ENCODE measurements at regions not wholly inside any gene's neighbourhood (a gene's known extent, or its start where the extent isn't known, plus 50 kb on each side); places are given as distances from the start of the nearest gene placed in this dataset.

- Mint-ChIP-seq H3K36me3 (ENCODE audit: low read depth, unreplicated experiment) (no peaks in the 10 kb centered on the region), H3K4me1 (ENCODE audit: unreplicated experiment) (no peaks in the 10 kb centered on the region), H3K27ac (ENCODE audit: unreplicated experiment) (no peak overlapping the region)
These were observed 1210.5 kb upstream of the SORCS1 start for GRCh38 chr10:108374991-108375390.

GRCh38 chr10:108365541-108365940, 1201.0 kb upstream of the SORCS1 start:
- H3K27me3 Mint-ChIP-seq (ENCODE audit: unreplicated experiment) = no peaks in the 10 kb centered on the region
- no peaks in the 10 kb centered on the region for H3K9me3 Mint-ChIP-seq (ENCODE audit: unreplicated experiment)
- no peak for TF ChIP-seq CTCF (IDR thresholded peaks at IDR 0.05; ENCODE audit: unreplicated experiment)
- no peak overlapping the region for H3K27ac Mint-ChIP-seq (ENCODE audit: unreplicated experiment)
- DNase-seq (ENCODE audit: low spot score) = no peak
- no peak overlapping the region for H3K4me3 Mint-ChIP-seq (ENCODE audit: unreplicated experiment)
- no peaks in the 10 kb centered on the region for H3K4me1 Mint-ChIP-seq (ENCODE audit: unreplicated experiment)
- no peaks in the 10 kb centered on the region for H3K36me3 Mint-ChIP-seq (ENCODE audit: low read depth, unreplicated experiment)

More at GRCh38 chr10:108374991-108375390, 1210.5 kb upstream of the SORCS1 start:
- Mint-ChIP-seq H3K27me3 (ENCODE audit: unreplicated experiment) (no peaks in the 10 kb centered on the region), H3K9me3 (ENCODE audit: unreplicated experiment) (no peaks in the 10 kb centered on the region), H3K4me3 (ENCODE audit: unreplicated experiment) (no peak overlapping the region)
- no peak for DNase-seq (ENCODE audit: low spot score)
- no peak for TF ChIP-seq CTCF (IDR thresholded peaks at IDR 0.05; ENCODE audit: unreplicated experiment)

- no peak for DNase-seq (ENCODE audit: low spot score)
- H3K27me3 Mint-ChIP-seq (ENCODE audit: unreplicated experiment) = no peaks in the 10 kb centered on the region
- no peaks in the 10 kb centered on the region for H3K4me1 Mint-ChIP-seq (ENCODE audit: unreplicated experiment)
- no peak overlapping the region for H3K4me3 Mint-ChIP-seq (ENCODE audit: unreplicated experiment)
- H3K36me3 Mint-ChIP-seq (ENCODE audit: low read depth, unreplicated experiment) = no peaks in the 10 kb centered on the region
- no peak overlapping the region for H3K27ac Mint-ChIP-seq (ENCODE audit: unreplicated experiment)
- H3K9me3 Mint-ChIP-seq (ENCODE audit: unreplicated experiment) = no peaks in the 10 kb centered on the region
- TF ChIP-seq CTCF (IDR thresholded peaks at IDR 0.05; ENCODE audit: unreplicated experiment) = no peak
These were observed 1199.1 kb upstream of the SORCS1 start for GRCh38 chr10:108363576-108363975.

GRCh38 chr10:108362961-108363360, 1198.5 kb upstream of the SORCS1 start:
- no peaks in the 10 kb centered on the region for H3K4me1 Mint-ChIP-seq (ENCODE audit: unreplicated experiment)
- no peak for TF ChIP-seq CTCF (IDR thresholded peaks at IDR 0.05; ENCODE audit: unreplicated experiment)

GRCh38 chr10:108362296-108362695, 1197.8 kb upstream of the SORCS1 start:
- H3K4me3 Mint-ChIP-seq (ENCODE audit: unreplicated experiment) = no peak overlapping the region
- no peaks in the 10 kb centered on the region for H3K9me3 Mint-ChIP-seq (ENCODE audit: unreplicated experiment)
- H3K36me3 Mint-ChIP-seq (ENCODE audit: low read depth, unreplicated experiment) = no peaks in the 10 kb centered on the region
- no peaks in the 10 kb centered on the region for H3K4me1 Mint-ChIP-seq (ENCODE audit: unreplicated experiment)
- no peaks in the 10 kb centered on the region for H3K27me3 Mint-ChIP-seq (ENCODE audit: unreplicated experiment)
- H3K27ac Mint-ChIP-seq (ENCODE audit: unreplicated experiment) = no peak overlapping the region
- no peak for DNase-seq (ENCODE audit: low spot score)
- no peak for TF ChIP-seq CTCF (IDR thresholded peaks at IDR 0.05; ENCODE audit: unreplicated experiment)

More at GRCh38 chr10:108362961-108363360, 1198.5 kb upstream of the SORCS1 start:
- Mint-ChIP-seq H3K4me3 (ENCODE audit: unreplicated experiment) (no peak overlapping the region), H3K9me3 (ENCODE audit: unreplicated experiment) (no peaks in the 10 kb centered on the region), H3K27me3 (ENCODE audit: unreplicated experiment) (no peaks in the 10 kb centered on the region), H3K27ac (ENCODE audit: unreplicated experiment) (no peak overlapping the region), H3K36me3 (ENCODE audit: low read depth, unreplicated experiment) (no peaks in the 10 kb centered on the region)
- no peak for DNase-seq (ENCODE audit: low spot score)

Data from endothelial cell (in vitro differentiated cells).